ENCODE measurements at regions not wholly inside any gene's neighbourhood (a gene's known extent, or its start where the extent isn't known, plus 50 kb on each side); places are given as distances from the start of the nearest gene placed in this dataset.

- TF ChIP-seq ZNF8 (CRISPR knock-in tag; IDR thresholded peaks at IDR 0.05): no peak
- no peak for TF ChIP-seq TCF4 (CRISPR knock-in tag; IDR thresholded peaks at IDR 0.05; ENCODE audit: borderline replicate concordance)
- no peak for TF ChIP-seq CREB5 (CRISPR knock-in tag; IDR thresholded peaks at IDR 0.05; ENCODE audit: low read depth)
- no peak for TF ChIP-seq CSDC2 (CRISPR knock-in tag; IDR thresholded peaks at IDR 0.05)
- no peak for TF ChIP-seq ZC3H10 (CRISPR knock-in tag; IDR thresholded peaks at IDR 0.05)
- TF ChIP-seq ESRRG (CRISPR knock-in tag; IDR thresholded peaks at IDR 0.05): no peak
- TF ChIP-seq ARNTL (CRISPR knock-in tag; IDR thresholded peaks at IDR 0.05; ENCODE audit: borderline replicate concordance, low read depth): no peak
- no peak for TF ChIP-seq TOX (CRISPR knock-in tag; IDR thresholded peaks at IDR 0.05; ENCODE audit: borderline replicate concordance)
- no peak for TF ChIP-seq GLIS3 (CRISPR knock-in tag; IDR thresholded peaks at IDR 0.05)
Measured at GRCh38 chr3:26368312-26368711, 254.3 kb upstream of the LRRC3B start (continued).

GRCh38 chr3:26369133-26369532 is 253.4 kb upstream of the LRRC3B start:
- ATAC-seq: no peak
- TF ChIP-seq, protein P1, sequence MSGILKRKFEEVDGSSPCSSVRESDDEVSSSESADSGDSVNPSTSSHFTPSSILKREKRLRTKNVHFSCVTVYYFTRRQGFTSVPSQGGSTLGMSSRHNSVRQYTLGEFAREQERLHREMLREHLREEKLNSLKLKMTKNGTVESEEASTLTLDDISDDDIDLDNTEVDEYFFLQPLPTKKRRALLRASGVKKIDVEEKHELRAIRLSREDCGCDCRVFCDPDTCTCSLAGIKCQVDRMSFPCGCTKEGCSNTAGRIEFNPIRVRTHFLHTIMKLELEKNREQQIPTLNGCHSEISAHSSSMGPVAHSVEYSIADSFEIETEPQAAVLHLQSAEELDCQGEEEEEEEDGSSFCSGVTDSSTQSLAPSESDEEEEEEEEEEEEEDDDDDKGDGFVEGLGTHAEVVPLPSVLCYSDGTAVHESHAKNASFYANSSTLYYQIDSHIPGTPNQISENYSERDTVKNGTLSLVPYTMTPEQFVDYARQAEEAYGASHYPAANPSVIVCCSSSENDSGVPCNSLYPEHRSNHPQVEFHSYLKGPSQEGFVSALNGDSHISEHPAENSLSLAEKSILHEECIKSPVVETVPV (CRISPR knock-in tag; IDR thresholded peaks at IDR 0.05): no peak
- TF ChIP-seq CSDC2 (CRISPR knock-in tag; IDR thresholded peaks at IDR 0.05) (no peak), ZNF565 (CRISPR knock-in tag; conservative IDR thresholded peaks at IDR 0.05; ENCODE audit: low read depth) (no peak), POU6F1 (CRISPR knock-in tag; IDR thresholded peaks at IDR 0.05; ENCODE audit: borderline replicate concordance, low read depth) (no peak), ZC3H10 (CRISPR knock-in tag; IDR thresholded peaks at IDR 0.05) (no peak), ESRRG (CRISPR knock-in tag; IDR thresholded peaks at IDR 0.05) (no peak), ZNF70 (CRISPR knock-in tag; IDR thresholded peaks at IDR 0.05) (no peak), PATZ1 (CRISPR knock-in tag; IDR thresholded peaks at IDR 0.05; ENCODE audit: borderline replicate concordance) (no peak), RARB (CRISPR knock-in tag; IDR thresholded peaks at IDR 0.05) (no peak), BACH2 (CRISPR knock-in tag; IDR thresholded peaks at IDR 0.05; ENCODE audit: borderline replicate concordance) (no peak), TOX (CRISPR knock-in tag; IDR thresholded peaks at IDR 0.05; ENCODE audit: borderline replicate concordance) (no peak), GLIS3 (CRISPR knock-in tag; IDR thresholded peaks at IDR 0.05) (no peak), ISL1 (CRISPR knock-in tag; IDR thresholded peaks at IDR 0.05) (no peak), CREB5 (CRISPR knock-in tag; IDR thresholded peaks at IDR 0.05; ENCODE audit: low read depth) (no peak), OSR1 (CRISPR knock-in tag; IDR thresholded peaks at IDR 0.05) (no peak)

- ATAC-seq: no peak
- no peak for TF ChIP-seq POU6F1 (CRISPR knock-in tag; IDR thresholded peaks at IDR 0.05; ENCODE audit: borderline replicate concordance, low read depth)
- no peak for TF ChIP-seq PATZ1 (CRISPR knock-in tag; IDR thresholded peaks at IDR 0.05; ENCODE audit: borderline replicate concordance)
- TF ChIP-seq, protein P1 (CRISPR knock-in tag; IDR thresholded peaks at IDR 0.05): no peak
- no peak for TF ChIP-seq SNAI2 (CRISPR knock-in tag; IDR thresholded peaks at IDR 0.05)
- no peak for TF ChIP-seq CREB5 (CRISPR knock-in tag; IDR thresholded peaks at IDR 0.05; ENCODE audit: low read depth)
- no peak for TF ChIP-seq ZNF565 (CRISPR knock-in tag; conservative IDR thresholded peaks at IDR 0.05; ENCODE audit: low read depth)
- no peak for TF ChIP-seq RARB (CRISPR knock-in tag; IDR thresholded peaks at IDR 0.05)
- TF ChIP-seq ARNTL (CRISPR knock-in tag; IDR thresholded peaks at IDR 0.05; ENCODE audit: borderline replicate concordance, low read depth): no peak
- no peak for TF ChIP-seq OSR1 (CRISPR knock-in tag; IDR thresholded peaks at IDR 0.05)
- no peak for TF ChIP-seq ZC3H10 (CRISPR knock-in tag; IDR thresholded peaks at IDR 0.05)
- TF ChIP-seq ZFP3 (CRISPR knock-in tag; IDR thresholded peaks at IDR 0.05): no peak
- no peak for TF ChIP-seq ZNF8 (CRISPR knock-in tag; IDR thresholded peaks at IDR 0.05)
- TF ChIP-seq PPARA (CRISPR knock-in tag; IDR thresholded peaks at IDR 0.05; ENCODE audit: borderline replicate concordance): no peak
Measured at GRCh38 chr3:26375843-26376530, 246.6 kb upstream of the LRRC3B start.

Data from SK-N-SH treated with all-trans-retinoic acid at 6 μM for 48 hours (cell line).